SJSA1 (cell line): ENCODE measurements at regions not wholly inside any gene's neighbourhood (a gene's known extent, or its start where the extent isn't known, plus 50 kb on each side); places are given as distances from the start of the nearest gene placed in this dataset.
"Not testable (repeated sequence)": the region's sequence is repeated elsewhere in the genome, so short reads cannot be mapped to it uniquely, and the experiment has no call there.

Source experiments
- DNase-seq, 2 experiments: peaks; one replicate each; pipeline ENCODE4 v3.0.0-alpha.2; 2015 to 2020; ENCODE audit warnings: low spot score in 2 of 2, low read depth in 1 of 2
- H3K27ac ChIP-seq: fragments of 250-450 bp; sonication (Bioruptor Pico); 2 replicates; pipeline ENCODE4 v1.5.1; 2020; ENCODE audit warnings: mild to moderate bottlenecking, moderate library complexity
- H3K27me3 ChIP-seq: fragments of 250-450 bp; sonication (Bioruptor Pico); replicated peaks from 2 replicates; pipeline ENCODE4 v1.5.1; 2020; ENCODE audit warnings: mild to moderate bottlenecking, moderate library complexity
- H3K36me3 ChIP-seq: fragments of 250-450 bp; sonication (Bioruptor Pico); 2 replicates; pipeline ENCODE4 v1.5.1; 2020; ENCODE audit warnings: mild to moderate bottlenecking
- H3K4me1 ChIP-seq: fragments of 250-450 bp; sonication (Bioruptor Pico); replicated peaks from 2 replicates; pipeline ENCODE4 v1.6.1; 2021; ENCODE audit warnings: mild to moderate bottlenecking
- H3K4me3 ChIP-seq: fragments of 250-450 bp; sonication (Bioruptor Pico); 2 replicates; pipeline ENCODE4 v1.5.1; 2020; ENCODE audit warnings: mild to moderate bottlenecking
- H3K9me3 ChIP-seq: fragments of 250-450 bp; sonication (Bioruptor Pico); replicated peaks from 2 replicates; pipeline ENCODE4 v1.5.1; 2020; ENCODE audit warnings: mild to moderate bottlenecking

GRCh38 chr5:112520474-112520873 is 101.4 kb upstream of the EPB41L4A start:
- H3K9me3 ChIP-seq, H3K27ac ChIP-seq, DNase-seq, H3K4me1 ChIP-seq, H3K36me3 ChIP-seq, H3K27me3 ChIP-seq, H3K4me3 ChIP-seq: not testable (repeated sequence)

GRCh38 chr5:112522891-112523673 is 104.0 kb upstream of the EPB41L4A start:
- H3K27ac ChIP-seq, H3K36me3 ChIP-seq, H3K9me3 ChIP-seq, H3K27me3 ChIP-seq, H3K4me1 ChIP-seq, H3K4me3 ChIP-seq, DNase-seq: not testable (repeated sequence)

GRCh38 chr5:112523674-112524263 is 104.7 kb upstream of the EPB41L4A start:
- H3K27me3 ChIP-seq, H3K9me3 ChIP-seq, H3K36me3 ChIP-seq: not testable (repeated sequence)

GRCh38 chr5:112525217-112525616 is 106.1 kb upstream of the EPB41L4A start:
- no peaks in the 10 kb centered on the region for H3K4me1 ChIP-seq

More at GRCh38 chr5:112523674-112524263, 104.7 kb upstream of the EPB41L4A start:
- not testable (repeated sequence) for H3K27ac ChIP-seq, DNase-seq, H3K4me3 ChIP-seq, H3K4me1 ChIP-seq

GRCh38 chr5:112528928-112529327 is 109.9 kb upstream of the EPB41L4A start:
- H3K36me3 ChIP-seq, result no peaks in the 10 kb centered on the region

More at GRCh38 chr5:112525217-112525616, 106.1 kb upstream of the EPB41L4A start:
- DNase-seq, result no peak
- H3K27ac ChIP-seq, result no peak overlapping the region
- H3K36me3 ChIP-seq, result no peaks in the 10 kb centered on the region
- H3K9me3 ChIP-seq, result no peaks in the 10 kb centered on the region
- no peak overlapping the region for H3K4me3 ChIP-seq
- no peaks in the 10 kb centered on the region; the same call in 1 of the 2 replicates for H3K27me3 ChIP-seq

GRCh38 chr5:112529525-112529924 is 110.4 kb upstream of the EPB41L4A start:
- no peak overlapping the region for H3K27ac ChIP-seq
- DNase-seq, result no peak
- H3K36me3 ChIP-seq, result no peaks in the 10 kb centered on the region
- no peaks in the 10 kb centered on the region for H3K9me3 ChIP-seq
- no peaks in the 10 kb centered on the region for H3K4me1 ChIP-seq
- H3K27me3 ChIP-seq, result no peaks in the 10 kb centered on the region
- H3K4me3 ChIP-seq, result no peak overlapping the region

More at GRCh38 chr5:112528928-112529327, 109.9 kb upstream of the EPB41L4A start:
- H3K4me3 ChIP-seq, result no peak overlapping the region
- no peaks in the 10 kb centered on the region for H3K4me1 ChIP-seq
- H3K27ac ChIP-seq, result no peak overlapping the region
- no peaks in the 10 kb centered on the region for H3K9me3 ChIP-seq
- no peak for DNase-seq
- no peaks in the 10 kb centered on the region for H3K27me3 ChIP-seq

GRCh38 chr5:112532654-112533360 is 113.7 kb upstream of the EPB41L4A start:
- H3K4me3 ChIP-seq, result no peak overlapping the region
- no peaks in the 10 kb centered on the region for H3K36me3 ChIP-seq
- H3K27me3 ChIP-seq, result peaks cover 1% of the 10 kb centered on the region; the same call in 1 of the 2 replicates
- no peaks in the 10 kb centered on the region for H3K4me1 ChIP-seq
- H3K9me3 ChIP-seq, result no peaks in the 10 kb centered on the region
- no peak overlapping the region for H3K27ac ChIP-seq
- DNase-seq, result no peak

- H3K27me3 ChIP-seq, result peaks cover 3% of the 10 kb centered on the region; the same call in 1 of the 2 replicates
- H3K9me3 ChIP-seq, result no peaks in the 10 kb centered on the region
- H3K36me3 ChIP-seq, result no peaks in the 10 kb centered on the region
- no peak overlapping the region for H3K4me3 ChIP-seq
- no peaks in the 10 kb centered on the region for H3K4me1 ChIP-seq
- DNase-seq, result no peak
- no peak overlapping the region for H3K27ac ChIP-seq
Measured at GRCh38 chr5:112533362-112533761, 114.3 kb upstream of the EPB41L4A start.

- no peaks in the 10 kb centered on the region for H3K36me3 ChIP-seq
- DNase-seq, result no peak
- no peaks in the 10 kb centered on the region for H3K4me1 ChIP-seq
- H3K9me3 ChIP-seq, result no peaks in the 10 kb centered on the region
- H3K27me3 ChIP-seq, result peaks cover 3% of the 10 kb centered on the region; the same call in 1 of the 2 replicates
- no peak overlapping the region for H3K27ac ChIP-seq
- H3K4me3 ChIP-seq, result no peak overlapping the region
Measured at GRCh38 chr5:112534067-112534583, 115.0 kb upstream of the EPB41L4A start.

- H3K27ac ChIP-seq, result no peak overlapping the region
- no peak for DNase-seq
- H3K4me3 ChIP-seq, result no peak overlapping the region
- H3K36me3 ChIP-seq, result no peaks in the 10 kb centered on the region
- H3K27me3 ChIP-seq, result peaks cover 3% of the 10 kb centered on the region; the same call in 1 of the 2 replicates
- H3K9me3 ChIP-seq, result no peaks in the 10 kb centered on the region
- no peaks in the 10 kb centered on the region for H3K4me1 ChIP-seq
Measured at GRCh38 chr5:112534611-112535255, 115.7 kb upstream of the EPB41L4A start.

GRCh38 chr5:112535356-112535755 is 116.3 kb upstream of the EPB41L4A start:
- no peak for DNase-seq
- Histone ChIP-seq H3K4me3 (no peak overlapping the region), H3K36me3 (no peaks in the 10 kb centered on the region), H3K27ac (no peak overlapping the region), H3K4me1 (no peaks in the 10 kb centered on the region), H3K27me3 (peaks cover 3% of the 10 kb centered on the region), H3K9me3 (no peaks in the 10 kb centered on the region)

- not testable (repeated sequence) for H3K4me3 ChIP-seq, DNase-seq, H3K36me3 ChIP-seq, H3K4me1 ChIP-seq, H3K27me3 ChIP-seq, H3K9me3 ChIP-seq, H3K27ac ChIP-seq
Measured at GRCh38 chr5:112544558-112544957, 125.5 kb upstream of the EPB41L4A start.

GRCh38 chr5:112546946-112547592 is 128.0 kb upstream of the EPB41L4A start:
- Histone ChIP-seq H3K27ac (no peak overlapping the region), H3K4me1 (no peaks in the 10 kb centered on the region), H3K4me3 (no peak overlapping the region), H3K36me3 (no peaks in the 10 kb centered on the region), H3K27me3 (no peaks in the 10 kb centered on the region), H3K9me3 (no peaks in the 10 kb centered on the region)
- no peak for DNase-seq
